A549 (cell line): ENCODE measurements at regions not wholly inside any gene's neighbourhood (a gene's known extent, or its start where the extent isn't known, plus 50 kb on each side); places are given as distances from the start of the nearest gene placed in this dataset.

Experiments
- ATAC-seq, 2 experiments: fragments of 200-7000 bp in 1 of 2; fragments of >200 bp in 1 of 2; cut with Nextera tagmentation in 1 of 2; cut with Tn5 transposase in 1 of 2; 3 replicates each; pipeline versions ENCODE4 v1.8.0 to v1.9.1; 2018 to 2020; ENCODE audit warnings: mild to moderate bottlenecking in 1 of 2, moderate library complexity in 1 of 2
- CTCF ChIA-PET: fragments of 300-600 bp; sonication (Branson Sonifier 250); formaldehyde crosslinking; extraction: SDS; loops from one replicate; lab custom pipeline; 2021; ENCODE audit warnings: antibody characterized with exemption, inconsistent platforms; lab: Yijun Ruan, JAX
- POLR2A ChIA-PET: fragments of 350-600 bp; formaldehyde crosslinking; extraction: SDS; loops from one replicate; lab custom pipeline; 2021; ENCODE audit warnings: antibody characterized with exemption, inconsistent platforms; lab: Yijun Ruan, JAX
- DNase-seq, 2 experiments: peaks; one replicate each; pipeline versions ENCODE4 v3.0.0 to v3.0.0-alpha.2; 2011 to 2016; ENCODE audit warnings: low read depth in 1 of 2, low spot score in 1 of 2
- FAIRE-seq: peaks from 2 replicates; lab custom pipeline; 2011; peaks lifted over from hg19 to GRCh38; lab: Jason Lieb, UNC
- H3K27ac ChIP-seq, 2 experiments: fragments of >200 bp; sonication (Bioruptor Twin); formaldehyde crosslinking; 3 replicates each; pipeline ENCODE4 v1.5.1; 2016 to 2017
- H3K4me1 ChIP-seq: fragments of >200 bp; sonication (Bioruptor Twin); formaldehyde crosslinking; 3 replicates; pipeline ENCODE4 v1.6.1; 2016
- H3K4me2 ChIP-seq: fragments of >200 bp; sonication (Bioruptor Twin); formaldehyde crosslinking; 3 replicates; pipeline ENCODE4 v1.6.1; 2016
- H3K4me3 ChIP-seq: fragments of >200 bp; sonication (Bioruptor Twin); formaldehyde crosslinking; 3 replicates; pipeline ENCODE4 v1.5.1; 2016
- H3K9me3 ChIP-seq: fragments of >200 bp; sonication (Bioruptor Twin); formaldehyde crosslinking; 3 replicates; pipeline ENCODE4 v1.6.1; 2016
- BHLHE40 ChIP-seq: IDR thresholded peaks from 2 replicates; pipeline ENCODE4 v1.6.1; 2012; ENCODE audit warnings: low read depth, low read length, inconsistent platforms
- CBX2 ChIP-seq: fragments of 200-600 bp; sonication (generic); IDR thresholded peaks from 2 replicates; pipeline ENCODE4 v1.6.1; 2016; ENCODE audit warnings: low read depth, mild to moderate bottlenecking, borderline replicate concordance
- CBX8 ChIP-seq: fragments of 200-600 bp; sonication (generic); IDR thresholded peaks from 2 replicates; pipeline ENCODE4 v1.6.1; 2016
- CHD2 ChIP-seq: fragments of 150-350 bp; IDR thresholded peaks from 2 replicates; pipeline ENCODE4 v1.6.1; 2014; ENCODE audit warnings: low read length; ENCODE audit not compliant: partially characterized antibody
- CHD4 ChIP-seq: fragments of 200-600 bp; sonication (generic); IDR thresholded peaks from 2 replicates; pipeline ENCODE4 v1.6.1; 2016; ENCODE audit warnings: antibody characterized with exemption, mild to moderate bottlenecking, borderline replicate concordance
- EHMT2 ChIP-seq: fragments of 200-600 bp; sonication (generic); IDR thresholded peaks from 2 replicates; pipeline ENCODE4 v1.6.1; 2016; ENCODE audit warnings: antibody characterized with exemption, low read depth, mild to moderate bottlenecking, moderate library complexity
- EP300 ChIP-seq, 2 experiments: fragments of >200 bp; sonication (Bioruptor Twin); formaldehyde crosslinking; IDR thresholded peaks; 2 replicates in 1 of 2; 3 replicates in 1 of 2; pipeline ENCODE4 v1.6.1; 2016 to 2017
- FOSB ChIP-seq: fragments of 250-450 bp; sonication (Bioruptor Pico); IDR thresholded peaks from 2 replicates; pipeline ENCODE4 v1.5.0; 2020; ENCODE audit warnings: mild to moderate bottlenecking, moderate library complexity
- FOXS1 ChIP-seq: fragments of 250-450 bp; sonication (Bioruptor Pico); IDR thresholded peaks from 2 replicates; pipeline ENCODE4 v1.5.0; 2020; ENCODE audit warnings: mild to moderate bottlenecking, moderate library complexity
- GATA3 ChIP-seq: IDR thresholded peaks from 2 replicates; pipeline ENCODE4 v1.6.1; 2012; ENCODE audit warnings: borderline replicate concordance
- HOXA7 ChIP-seq: fragments of 250-450 bp; sonication (Bioruptor Pico); IDR thresholded peaks from 2 replicates; pipeline ENCODE4 v1.5.0; 2020; ENCODE audit warnings: mild to moderate bottlenecking, moderate library complexity
- HOXB5 ChIP-seq: fragments of 250-450 bp; sonication (Bioruptor Pico); IDR thresholded peaks from 2 replicates; pipeline ENCODE4 v1.5.0; 2020; ENCODE audit warnings: mild to moderate bottlenecking, moderate library complexity
- JUN ChIP-seq, 2 experiments: fragments of >200 bp; sonication (Bioruptor Twin); formaldehyde crosslinking; IDR thresholded peaks; 2 replicates in 1 of 2; 3 replicates in 1 of 2; pipeline ENCODE4 v1.6.1; 2016 to 2017
- JUNB ChIP-seq: fragments of >200 bp; sonication (Bioruptor Twin); formaldehyde crosslinking; IDR thresholded peaks from 2 replicates; pipeline ENCODE4 v1.6.1; 2016
- NFE2L2 ChIP-seq: fragments of 150-350 bp; conservative IDR thresholded peaks from 2 replicates; pipeline ENCODE4 v1.6.1; 2014; ENCODE audit warnings: low read length
- NR3C1 ChIP-seq: fragments of >200 bp; sonication (Bioruptor Twin); formaldehyde crosslinking; IDR thresholded peaks from 3 replicates; pipeline ENCODE4 v1.6.1; 2017
- POLR2A ChIP-seq: IDR thresholded peaks from 2 replicates; pipeline ENCODE4 v1.6.1; 2012; ENCODE audit warnings: mild to moderate bottlenecking, low read length
- RCOR1 ChIP-seq: fragments of 150-350 bp; IDR thresholded peaks from 2 replicates; pipeline ENCODE4 v1.6.1; 2014; ENCODE audit warnings: antibody characterized with exemption, low read length, low read depth
- SREBF2 ChIP-seq: fragments of 450-650 bp; IDR thresholded peaks from 2 replicates; pipeline ENCODE4 v1.6.1; 2014; ENCODE audit warnings: mild to moderate bottlenecking, moderate library complexity
- TP53 ChIP-seq: fragments of 250-450 bp; sonication (Bioruptor Pico); IDR thresholded peaks from 2 replicates; pipeline ENCODE4 v1.5.0; 2021; ENCODE audit warnings: mild to moderate bottlenecking, moderate library complexity
- WGBS: methylation state at CpG from one replicate; pipeline ENCODE4 v1.1.6; 2017; ENCODE audit errors: missing lambda C conversion rate; 5-methylcytosine and 5-hydroxymethylcytosine counted together
- TF ChIP-seq, protein P1 (sequence below): fragments of >200 bp; sonication (Bioruptor Twin); formaldehyde crosslinking; IDR thresholded peaks from 3 replicates; pipeline ENCODE4 v1.6.1; 2016
- TF ChIP-seq, protein P2 (sequence below): IDR thresholded peaks from 2 replicates; pipeline ENCODE4 v1.6.1; 2012
- TF ChIP-seq, protein P3 (sequence below): IDR thresholded peaks from 2 replicates; pipeline ENCODE4 v1.6.1; 2012
- TF ChIP-seq, protein P4 (sequence below): fragments of 200-600 bp; sonication (generic); IDR thresholded peaks from 2 replicates; pipeline ENCODE4 v1.6.1; 2016; ENCODE audit warnings: antibody characterized with exemption, mild to moderate bottlenecking, moderate library complexity

DNA sequence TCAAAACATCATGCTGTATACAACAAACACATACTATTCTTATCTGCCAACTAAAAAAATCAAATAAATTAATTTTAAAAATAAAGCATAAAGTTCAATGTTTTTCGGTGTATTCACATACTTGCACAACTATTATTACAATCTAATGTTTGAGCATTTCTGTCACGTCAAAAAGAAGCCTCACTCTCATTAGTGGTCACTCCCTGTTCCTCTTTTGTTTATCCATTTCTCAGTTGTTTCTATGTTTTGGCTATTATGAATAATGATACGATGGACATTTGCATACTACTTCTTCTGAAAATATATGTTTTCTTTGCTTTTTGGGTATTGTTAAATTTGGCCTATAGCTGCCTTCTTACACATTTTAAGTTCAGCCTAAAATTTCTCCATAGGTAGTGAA, 773.0 kb upstream of the HS6ST1 start:
- ChIA-PET POLR2A (no interaction called here), CTCF (no interaction called here)
- DNase-seq, result no peak
- H3K9me3 ChIP-seq, result no peaks in the 10 kb centered on the region
- H3K27ac ChIP-seq, result no peak overlapping the region
- no peak for TF ChIP-seq TP53
- TF ChIP-seq POLR2A, result no peak
- no peak for TF ChIP-seq NFE2L2
- TF ChIP-seq, protein P1, sequence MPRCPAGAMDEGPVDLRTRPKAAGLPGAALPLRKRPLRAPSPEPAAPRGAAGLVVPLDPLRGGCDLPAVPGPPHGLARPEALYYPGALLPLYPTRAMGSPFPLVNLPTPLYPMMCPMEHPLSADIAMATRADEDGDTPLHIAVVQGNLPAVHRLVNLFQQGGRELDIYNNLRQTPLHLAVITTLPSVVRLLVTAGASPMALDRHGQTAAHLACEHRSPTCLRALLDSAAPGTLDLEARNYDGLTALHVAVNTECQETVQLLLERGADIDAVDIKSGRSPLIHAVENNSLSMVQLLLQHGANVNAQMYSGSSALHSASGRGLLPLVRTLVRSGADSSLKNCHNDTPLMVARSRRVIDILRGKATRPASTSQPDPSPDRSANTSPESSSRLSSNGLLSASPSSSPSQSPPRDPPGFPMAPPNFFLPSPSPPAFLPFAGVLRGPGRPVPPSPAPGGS, result no peak
- TF ChIP-seq RCOR1, result no peak
- no peak for TF ChIP-seq JUN (IDR thresholded peaks at IDR 0.05)
- no peak for TF ChIP-seq HOXB5 (CRISPR knock-in tag)
- no peak for TF ChIP-seq NR3C1
- WGBS, result 13% methylated on average over 3 of the region's 3 CpGs
- no peak overlapping the region for H3K4me3 ChIP-seq
- H3K4me2 ChIP-seq, result no peak overlapping the region
- no peak for ATAC-seq
- no peak for FAIRE-seq
- no peaks in the 10 kb centered on the region for H3K4me1 ChIP-seq

DNA sequence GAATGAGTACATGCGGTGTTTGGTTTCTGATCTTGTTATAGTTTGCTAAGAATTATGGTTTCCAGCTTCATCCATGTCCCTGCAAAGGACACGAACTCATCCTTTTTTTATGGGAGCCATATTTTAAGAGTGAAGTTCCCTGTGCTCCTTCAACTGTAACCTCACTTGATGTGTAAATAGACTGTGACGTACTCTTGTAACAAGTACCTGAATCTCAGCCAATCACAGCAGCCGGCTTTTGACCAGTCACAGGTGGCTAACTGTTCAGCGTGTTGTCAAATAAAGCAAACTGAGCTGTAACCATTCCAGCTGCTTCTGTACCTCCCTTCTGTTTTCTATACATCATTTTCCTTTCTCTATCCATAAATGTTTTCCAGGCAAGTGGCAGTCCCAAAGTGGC, 774.3 kb upstream of the HS6ST1 start:
- TF ChIP-seq GATA3, result no peak
- TF ChIP-seq CHD4, result no peak
- TF ChIP-seq FOXS1, result no peak
- TF ChIP-seq CBX2, result no peak
- TF ChIP-seq NFE2L2, result no peak
- no peak for TF ChIP-seq EHMT2
- no peak for TF ChIP-seq CHD2
- TF ChIP-seq, protein P2, sequence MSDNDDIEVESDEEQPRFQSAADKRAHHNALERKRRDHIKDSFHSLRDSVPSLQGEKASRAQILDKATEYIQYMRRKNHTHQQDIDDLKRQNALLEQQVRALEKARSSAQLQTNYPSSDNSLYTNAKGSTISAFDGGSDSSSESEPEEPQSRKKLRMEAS, result no peak
- TF ChIP-seq EP300 (IDR thresholded peaks at IDR 0.05), result no peak
- no peak for TF ChIP-seq JUNB
- no peak for TF ChIP-seq SREBF2
- TF ChIP-seq FOSB (CRISPR knock-in tag), result no peak
- TF ChIP-seq CBX8, result no peak
- TF ChIP-seq, protein P3, sequence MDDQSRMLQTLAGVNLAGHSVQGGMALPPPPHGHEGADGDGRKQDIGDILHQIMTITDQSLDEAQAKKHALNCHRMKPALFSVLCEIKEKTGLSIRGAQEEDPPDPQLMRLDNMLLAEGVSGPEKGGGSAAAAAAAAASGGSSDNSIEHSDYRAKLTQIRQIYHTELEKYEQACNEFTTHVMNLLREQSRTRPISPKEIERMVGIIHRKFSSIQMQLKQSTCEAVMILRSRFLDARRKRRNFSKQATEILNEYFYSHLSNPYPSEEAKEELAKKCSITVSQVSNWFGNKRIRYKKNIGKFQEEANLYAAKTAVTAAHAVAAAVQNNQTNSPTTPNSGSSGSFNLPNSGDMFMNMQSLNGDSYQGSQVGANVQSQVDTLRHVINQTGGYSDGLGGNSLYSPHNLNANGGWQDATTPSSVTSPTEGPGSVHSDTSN, result no peak
- TF ChIP-seq HOXA7 (CRISPR knock-in tag), result no peak
- TF ChIP-seq, protein P4, sequence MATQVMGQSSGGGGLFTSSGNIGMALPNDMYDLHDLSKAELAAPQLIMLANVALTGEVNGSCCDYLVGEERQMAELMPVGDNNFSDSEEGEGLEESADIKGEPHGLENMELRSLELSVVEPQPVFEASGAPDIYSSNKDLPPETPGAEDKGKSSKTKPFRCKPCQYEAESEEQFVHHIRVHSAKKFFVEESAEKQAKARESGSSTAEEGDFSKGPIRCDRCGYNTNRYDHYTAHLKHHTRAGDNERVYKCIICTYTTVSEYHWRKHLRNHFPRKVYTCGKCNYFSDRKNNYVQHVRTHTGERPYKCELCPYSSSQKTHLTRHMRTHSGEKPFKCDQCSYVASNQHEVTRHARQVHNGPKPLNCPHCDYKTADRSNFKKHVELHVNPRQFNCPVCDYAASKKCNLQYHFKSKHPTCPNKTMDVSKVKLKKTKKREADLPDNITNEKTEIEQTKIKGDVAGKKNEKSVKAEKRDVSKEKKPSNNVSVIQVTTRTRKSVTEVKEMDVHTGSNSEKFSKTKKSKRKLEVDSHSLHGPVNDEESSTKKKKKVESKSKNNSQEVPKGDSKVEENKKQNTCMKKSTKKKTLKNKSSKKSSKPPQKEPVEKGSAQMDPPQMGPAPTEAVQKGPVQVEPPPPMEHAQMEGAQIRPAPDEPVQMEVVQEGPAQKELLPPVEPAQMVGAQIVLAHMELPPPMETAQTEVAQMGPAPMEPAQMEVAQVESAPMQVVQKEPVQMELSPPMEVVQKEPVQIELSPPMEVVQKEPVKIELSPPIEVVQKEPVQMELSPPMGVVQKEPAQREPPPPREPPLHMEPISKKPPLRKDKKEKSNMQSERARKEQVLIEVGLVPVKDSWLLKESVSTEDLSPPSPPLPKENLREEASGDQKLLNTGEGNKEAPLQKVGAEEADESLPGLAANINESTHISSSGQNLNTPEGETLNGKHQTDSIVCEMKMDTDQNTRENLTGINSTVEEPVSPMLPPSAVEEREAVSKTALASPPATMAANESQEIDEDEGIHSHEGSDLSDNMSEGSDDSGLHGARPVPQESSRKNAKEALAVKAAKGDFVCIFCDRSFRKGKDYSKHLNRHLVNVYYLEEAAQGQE, result no peak
- no peak for TF ChIP-seq BHLHE40
- DNase-seq (peak in 1 of 2 experiments; percentile 6), FAIRE-seq (no peak), ATAC-seq (no peak)
- Histone ChIP-seq H3K4me1 (no peaks in the 10 kb centered on the region), H3K4me2 (no peak overlapping the region), H3K4me3 (no peak overlapping the region), H3K9me3 (no peaks in the 10 kb centered on the region), H3K27ac (no peak overlapping the region)
- CTCF ChIA-PET, result interaction anchor here (0.7 kb wide), 1 partner anchor 85 kb away, joined by 3 read pairs; no protein-coding TSS in a partner anchor
- WGBS, result 21% methylated on average over 5 of the region's 5 CpGs
- POLR2A ChIA-PET, result no interaction called here
